Mononuclear cell (primary cell): ENCODE measurements at regions not wholly inside any gene's neighbourhood (a gene's known extent, or its start where the extent isn't known, plus 50 kb on each side); places are given as distances from the start of the nearest gene placed in this dataset.

Source experiments
- H3K27me3 ChIP-seq: 2 replicates; pipeline ENCODE4 v1.6.0; 2011; ENCODE audit warnings: low read length, control low read depth; ENCODE audit not compliant: insufficient read depth
- H3K4me1 ChIP-seq: 2 replicates; pipeline ENCODE4 v1.5.1; 2011; ENCODE audit warnings: mild to moderate bottlenecking, low read length, control low read depth; ENCODE audit not compliant: insufficient read depth
- H3K4me3 ChIP-seq: 2 replicates; pipeline ENCODE4 v1.5.1; 2011; ENCODE audit warnings: mild to moderate bottlenecking, low read length, moderate library complexity
- H3K9me3 ChIP-seq: 2 replicates; pipeline ENCODE4 v1.5.1; 2011; ENCODE audit warnings: low read depth, mild to moderate bottlenecking, control low read depth, low read length

GRCh38 chr2:143889216-143889615 is 630.7 kb downstream of the ZEB2 start:
- Histone ChIP-seq H3K9me3 (no peaks in the 10 kb centered on the region), H3K4me3 (no peak overlapping the region), H3K4me1 (no peaks in the 10 kb centered on the region), H3K27me3 (no peaks in the 10 kb centered on the region)

- Histone ChIP-seq H3K4me1 (no peaks in the 10 kb centered on the region), H3K27me3 (no peaks in the 10 kb centered on the region), H3K4me3 (no peak overlapping the region), H3K9me3 (no peaks in the 10 kb centered on the region)
Measured at GRCh38 chr2:143885461-143885860, 634.5 kb downstream of the ZEB2 start.

DNA sequence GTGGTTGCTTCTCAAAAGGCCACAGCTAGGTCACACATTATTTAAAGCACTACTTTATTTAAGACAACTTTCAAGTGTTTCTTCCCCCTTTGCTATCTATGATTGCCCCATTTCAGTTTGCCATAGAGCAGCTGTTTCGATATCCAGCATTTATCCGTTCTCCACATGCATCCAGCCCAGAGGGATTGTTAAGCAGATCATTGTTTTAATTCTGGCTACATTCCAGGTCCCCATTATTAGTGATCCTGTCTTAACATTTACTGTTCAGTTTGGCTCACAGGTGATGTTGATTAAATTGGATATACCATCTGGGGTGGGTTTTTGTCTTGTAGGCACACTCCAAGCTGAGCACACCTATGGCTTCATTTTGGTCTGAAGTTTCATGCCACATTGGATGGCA is 638.7 kb downstream of the ZEB2 start:
- Histone ChIP-seq H3K4me1 (no peaks in the 10 kb centered on the region), H3K27me3 (no peaks in the 10 kb centered on the region), H3K9me3 (no peaks in the 10 kb centered on the region), H3K4me3 (no peak overlapping the region)

DNA sequence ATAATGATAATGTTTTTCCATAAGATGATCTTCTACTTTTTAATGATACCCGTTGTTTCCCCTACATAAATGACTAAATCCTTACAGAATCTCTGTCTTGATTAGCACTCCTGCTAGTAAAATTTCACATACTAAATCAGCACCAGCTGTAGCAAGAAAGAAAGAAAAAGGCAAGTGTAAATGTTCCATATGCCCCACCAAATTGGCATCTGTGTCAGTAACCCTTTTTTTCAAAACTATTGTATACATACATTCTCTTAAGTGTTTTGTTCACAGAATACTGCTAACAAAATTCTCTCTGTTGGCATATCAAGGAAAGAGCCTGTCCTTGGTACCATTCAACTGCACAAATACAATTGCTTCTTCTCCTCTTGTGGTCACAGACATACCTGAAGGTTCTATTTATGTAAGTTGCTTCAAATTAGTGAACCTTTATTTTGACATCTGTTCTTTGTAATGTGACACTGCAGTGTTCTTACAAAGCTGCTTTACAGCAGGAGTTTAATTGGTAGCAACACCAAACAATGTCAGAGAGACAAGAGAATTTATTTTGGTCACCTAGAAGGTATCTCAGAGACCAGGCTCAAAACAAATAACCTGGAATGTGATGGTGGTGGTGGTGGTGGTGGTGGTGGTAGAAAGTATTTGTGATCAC is 641.9 kb downstream of the ZEB2 start:
- no peaks in the 10 kb centered on the region for H3K27me3 ChIP-seq
- H3K9me3 ChIP-seq: no peaks in the 10 kb centered on the region
- no peak overlapping the region for H3K4me3 ChIP-seq
- no peaks in the 10 kb centered on the region for H3K4me1 ChIP-seq

DNA sequence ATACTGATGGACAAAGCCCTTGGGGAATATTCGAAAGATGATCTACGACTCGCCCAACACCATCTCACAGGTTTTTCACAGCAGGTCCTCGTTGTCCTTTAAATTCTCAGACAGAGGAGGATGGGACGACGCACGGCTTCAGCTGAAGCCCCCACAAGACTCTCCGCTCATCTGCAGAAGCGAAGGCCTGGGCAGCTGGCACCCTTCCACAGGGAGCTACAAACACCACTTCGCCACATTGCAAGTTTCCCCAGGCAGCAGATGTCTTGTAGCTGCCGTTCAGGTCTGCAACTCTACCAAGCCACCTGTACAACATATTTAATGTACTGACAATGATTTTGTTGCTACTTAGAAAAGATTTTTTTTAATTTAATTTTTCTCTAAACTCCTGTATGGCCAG is 642.9 kb downstream of the ZEB2 start:
- Histone ChIP-seq H3K4me1 (no peaks in the 10 kb centered on the region), H3K4me3 (no peak overlapping the region), H3K27me3 (no peaks in the 10 kb centered on the region), H3K9me3 (peaks cover under 1% of the 10 kb centered on the region)

DNA sequence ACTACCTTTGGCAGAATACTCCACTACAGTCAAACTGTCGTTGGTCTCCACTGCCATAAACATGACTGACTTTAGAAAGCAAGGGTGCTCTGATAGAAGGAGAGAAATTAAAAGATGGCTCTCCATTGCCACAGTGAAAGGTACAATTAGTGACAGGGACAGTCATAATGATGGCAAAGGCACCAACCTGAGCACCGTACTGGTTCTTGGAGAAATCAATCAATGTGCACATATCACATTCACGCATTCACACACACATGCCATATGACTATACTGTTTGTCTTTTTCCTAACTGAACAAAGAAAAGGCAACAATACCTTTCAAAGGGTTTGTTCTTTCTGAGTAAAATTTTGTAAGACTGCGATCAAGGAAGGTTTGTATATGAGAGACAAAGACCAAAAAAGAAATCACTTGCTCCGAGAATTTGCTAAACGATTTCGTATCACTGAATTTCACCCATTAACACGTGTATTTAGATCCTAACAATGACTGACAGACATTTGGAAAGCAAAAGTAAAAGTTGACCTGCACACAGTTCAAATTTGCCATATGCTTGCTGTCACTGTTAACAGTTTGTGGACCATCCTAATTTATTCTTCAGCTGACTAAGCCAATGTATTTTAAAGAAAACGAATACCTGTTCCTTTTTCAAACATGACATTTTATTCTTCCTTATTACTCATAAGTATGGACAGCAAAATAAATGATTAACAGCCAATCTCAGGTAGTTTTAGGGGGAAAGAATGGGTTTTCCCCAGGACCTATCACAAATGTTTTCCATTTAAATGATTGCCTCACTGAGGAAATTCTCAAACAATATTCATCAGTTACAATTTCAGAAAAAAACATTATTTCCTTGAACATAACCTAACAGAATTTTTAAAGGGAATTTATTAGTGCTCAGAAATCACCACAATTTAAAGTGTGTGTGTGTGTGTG is 644.4 kb downstream of the ZEB2 start:
- no peaks in the 10 kb centered on the region for H3K4me1 ChIP-seq
- H3K4me3 ChIP-seq: no peak overlapping the region
- H3K27me3 ChIP-seq: no peaks in the 10 kb centered on the region
- H3K9me3 ChIP-seq: peaks cover 9% of the 10 kb centered on the region

DNA sequence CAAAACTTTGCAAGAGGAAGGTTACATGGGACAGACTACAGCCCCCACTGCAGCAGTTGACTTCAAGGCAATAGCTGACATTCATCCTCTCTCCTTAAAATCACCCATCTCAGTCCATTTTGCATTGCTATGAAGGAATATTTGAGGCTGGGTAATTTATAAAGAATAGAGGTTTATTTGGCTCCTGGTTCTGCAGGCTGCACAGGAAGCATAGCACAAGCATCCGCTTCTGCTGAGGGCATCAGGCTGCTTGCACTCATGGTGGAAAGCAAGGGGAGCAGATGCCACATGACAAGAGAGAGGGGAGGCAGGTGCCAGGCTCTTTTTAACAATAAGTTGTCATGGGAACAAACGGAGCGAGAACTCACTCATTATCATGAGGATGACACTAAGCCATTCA is 646.0 kb downstream of the ZEB2 start:
- Histone ChIP-seq H3K4me1 (no peaks in the 10 kb centered on the region), H3K4me3 (no peak overlapping the region), H3K9me3 (peaks cover 14% of the 10 kb centered on the region), H3K27me3 (no peaks in the 10 kb centered on the region)

DNA sequence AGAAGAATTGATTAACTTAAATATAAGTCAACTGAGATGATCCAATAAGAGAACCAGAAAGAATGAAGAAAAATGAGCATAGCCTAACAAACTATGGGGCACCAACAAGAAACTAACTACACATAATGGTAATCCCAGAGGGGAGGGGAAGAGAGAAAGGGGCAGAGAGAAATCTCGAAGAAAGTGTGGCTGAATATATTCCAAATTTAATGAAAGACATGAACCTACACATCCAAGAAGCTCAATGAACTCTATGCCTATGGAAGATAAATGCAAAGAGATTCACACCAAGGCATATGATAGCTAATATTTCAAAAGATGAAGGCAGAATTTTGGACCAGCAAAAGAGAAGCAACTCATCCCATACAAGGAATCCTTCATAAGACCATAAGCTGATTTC is 649.2 kb downstream of the ZEB2 start:
- Histone ChIP-seq H3K9me3 (peaks cover 14% of the 10 kb centered on the region), H3K4me3 (no peak overlapping the region), H3K4me1 (no peaks in the 10 kb centered on the region)

DNA sequence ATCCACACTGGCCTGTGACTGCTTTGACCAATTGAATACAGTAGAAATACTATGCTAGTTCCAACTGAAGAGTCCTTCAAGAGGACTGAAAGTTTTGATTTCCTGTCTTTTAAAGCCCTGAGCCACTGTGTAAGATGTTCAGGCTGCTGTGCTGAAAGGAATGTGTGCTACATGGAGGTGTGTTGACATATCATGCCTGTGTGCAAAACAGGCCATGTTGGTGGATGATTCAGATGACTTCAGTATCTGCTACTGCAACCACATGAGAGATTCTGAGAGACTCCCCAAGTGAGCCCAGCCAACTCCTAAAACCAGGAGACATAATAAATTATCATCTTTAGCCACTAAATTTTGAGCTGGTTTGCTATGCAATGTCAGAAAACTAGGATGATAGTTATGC is 662.9 kb downstream of the ZEB2 start:
- H3K27me3 ChIP-seq: no peaks in the 10 kb centered on the region
- no peaks in the 10 kb centered on the region for H3K4me1 ChIP-seq
- no peak overlapping the region for H3K4me3 ChIP-seq
- H3K9me3 ChIP-seq: no peaks in the 10 kb centered on the region

More for the DNA sequence above, 649.2 kb downstream of the ZEB2 start:
- no peaks in the 10 kb centered on the region for H3K27me3 ChIP-seq

DNA sequence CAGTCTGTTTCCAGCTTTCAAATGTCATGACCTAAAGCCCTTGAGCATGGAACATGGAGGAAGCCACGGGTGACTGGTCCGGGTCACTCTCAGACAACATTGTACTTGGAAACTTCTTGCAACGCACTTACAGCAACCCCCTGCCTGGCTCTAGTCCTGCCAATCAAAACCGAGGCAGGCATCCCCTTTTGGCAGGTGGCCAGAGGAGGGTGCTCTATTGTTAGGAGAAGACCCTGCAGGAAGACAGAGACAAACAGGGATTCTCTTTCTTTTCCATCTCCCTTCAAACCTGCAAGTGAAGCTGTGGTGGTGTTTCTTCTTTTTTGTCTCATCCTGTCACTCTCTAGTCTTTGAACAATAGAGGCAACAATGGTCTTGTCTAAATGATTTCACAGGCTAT is 667.2 kb downstream of the ZEB2 start:
- H3K4me1 ChIP-seq: no peaks in the 10 kb centered on the region
- H3K4me3 ChIP-seq: no peak overlapping the region
- no peaks in the 10 kb centered on the region for H3K27me3 ChIP-seq
- H3K9me3 ChIP-seq: no peaks in the 10 kb centered on the region

GRCh38 chr2:143850084-143850483 is 669.8 kb downstream of the ZEB2 start:
- no peaks in the 10 kb centered on the region for H3K9me3 ChIP-seq
- H3K27me3 ChIP-seq: no peaks in the 10 kb centered on the region
- no peak overlapping the region for H3K4me3 ChIP-seq
- H3K4me1 ChIP-seq: no peaks in the 10 kb centered on the region

GRCh38 chr2:143847257-143847656 is 672.7 kb downstream of the ZEB2 start:
- no peak overlapping the region for H3K4me3 ChIP-seq
- no peaks in the 10 kb centered on the region for H3K4me1 ChIP-seq
- no peaks in the 10 kb centered on the region for H3K9me3 ChIP-seq
- H3K27me3 ChIP-seq: no peaks in the 10 kb centered on the region

GRCh38 chr2:143844986-143845385 is 674.9 kb downstream of the ZEB2 start:
- no peaks in the 10 kb centered on the region for H3K4me1 ChIP-seq
- no peaks in the 10 kb centered on the region for H3K9me3 ChIP-seq
- H3K4me3 ChIP-seq: no peak overlapping the region
- H3K27me3 ChIP-seq: no peaks in the 10 kb centered on the region

DNA sequence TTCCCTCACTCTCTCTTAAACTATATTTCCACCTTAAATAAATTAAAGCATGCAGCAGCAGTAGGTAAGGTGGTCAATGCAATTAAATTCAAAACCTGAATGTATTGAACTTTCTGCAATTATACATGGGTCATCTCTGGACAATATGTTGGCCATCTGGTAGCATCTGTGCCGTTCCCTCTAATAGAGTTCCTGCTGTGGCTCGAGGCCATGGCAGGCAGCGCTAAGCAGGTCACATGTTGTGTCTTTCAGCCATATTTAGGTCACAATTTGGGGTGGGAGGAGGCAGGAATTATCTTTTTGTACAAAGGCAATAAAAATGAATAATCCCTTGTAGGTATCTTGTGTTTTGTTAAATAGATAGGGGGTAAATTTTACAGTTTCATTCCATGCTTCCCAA is 676.2 kb downstream of the ZEB2 start:
- H3K27me3 ChIP-seq: no peaks in the 10 kb centered on the region
- H3K4me1 ChIP-seq: no peaks in the 10 kb centered on the region
- H3K4me3 ChIP-seq: no peak overlapping the region
- H3K9me3 ChIP-seq: no peaks in the 10 kb centered on the region

DNA sequence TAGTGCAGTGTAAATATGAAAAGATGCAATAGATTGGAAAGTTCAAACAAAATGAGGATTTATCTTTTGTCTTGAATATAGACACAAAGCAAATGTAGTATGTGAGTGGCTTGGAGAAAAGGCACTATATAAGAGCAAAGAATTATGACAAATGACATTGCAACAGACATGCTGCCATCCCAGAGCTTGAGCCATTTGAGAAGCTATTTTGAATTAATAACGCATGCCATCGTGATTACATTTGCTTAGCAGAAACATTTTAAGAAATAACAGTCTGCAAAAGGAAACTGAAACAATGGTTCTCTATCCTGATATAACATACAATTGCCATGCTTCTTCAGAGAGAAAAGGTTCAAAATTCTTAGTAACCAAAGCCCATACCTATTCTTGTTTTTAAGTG is 677.1 kb downstream of the ZEB2 start:
- H3K9me3 ChIP-seq: no peaks in the 10 kb centered on the region
- H3K27me3 ChIP-seq: no peaks in the 10 kb centered on the region
- no peak overlapping the region for H3K4me3 ChIP-seq
- H3K4me1 ChIP-seq: no peaks in the 10 kb centered on the region

DNA sequence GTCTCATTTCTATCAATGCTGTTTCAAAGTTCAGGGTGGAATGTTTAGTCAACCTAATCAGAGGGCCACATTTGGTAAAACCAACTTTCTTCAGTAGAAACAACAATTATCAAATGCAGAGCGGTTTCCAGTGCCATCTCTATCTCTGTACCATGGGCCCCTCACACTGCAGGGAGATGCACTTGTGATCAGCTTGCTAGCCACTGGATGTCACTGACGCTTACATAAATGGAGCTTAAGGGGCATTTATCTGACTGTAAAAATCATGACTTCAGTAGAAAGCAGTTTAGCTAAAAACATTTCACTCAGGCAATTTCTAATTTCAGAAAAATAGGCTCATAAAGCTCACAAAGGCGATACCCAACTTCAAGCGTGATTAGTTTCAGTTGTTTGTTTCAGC is 678.0 kb downstream of the ZEB2 start:
- H3K4me1 ChIP-seq: no peaks in the 10 kb centered on the region
- H3K9me3 ChIP-seq: no peaks in the 10 kb centered on the region
- no peak overlapping the region for H3K4me3 ChIP-seq
- H3K27me3 ChIP-seq: no peaks in the 10 kb centered on the region
